Ureter (tissue), 1 donor: ENCODE measurements at regions not wholly inside any gene's neighbourhood (a gene's known extent, or its start where the extent isn't known, plus 50 kb on each side); places are given as distances from the start of the nearest gene placed in this dataset.
"Not testable (repeated sequence)": the region's sequence is repeated elsewhere in the genome, so short reads cannot be mapped to it uniquely, and the experiment has no call there.

ENCODE experiments used
- DNase-seq: peaks from one replicate; pipeline ENCODE4 v3.0.0-alpha.2; 2020; ENCODE audit warnings: low spot score
- donor health status: DM: yes; HTN: yes; CAD: no.

- DNase-seq, result no peak
Measured at GRCh38 chr12:24361877-24362580, 412.6 kb upstream of the SOX5 start.

- DNase-seq, result no peak
Measured at GRCh38 chr12:24360907-24361306, 411.4 kb upstream of the SOX5 start.

GRCh38 chr12:24360461-24360860 is 411.0 kb upstream of the SOX5 start:
- no peak for DNase-seq

- no peak for DNase-seq
Measured at GRCh38 chr12:24360057-24360456, 410.6 kb upstream of the SOX5 start.

GRCh38 chr12:24359418-24359817 is 409.9 kb upstream of the SOX5 start:
- DNase-seq, result no peak

- DNase-seq, result no peak
Measured at GRCh38 chr12:24356240-24356804, 406.9 kb upstream of the SOX5 start.

GRCh38 chr12:24352363-24352762 is 402.9 kb upstream of the SOX5 start:
- no peak for DNase-seq

GRCh38 chr12:24349051-24349799 is 399.8 kb upstream of the SOX5 start:
- DNase-seq, result no peak

GRCh38 chr12:24348180-24348579 is 398.7 kb upstream of the SOX5 start:
- DNase-seq, result not testable (repeated sequence)

GRCh38 chr12:24328261-24328660 is 378.8 kb upstream of the SOX5 start:
- no peak for DNase-seq

- DNase-seq, result no peak
Measured at GRCh38 chr12:24325331-24325730, 375.9 kb upstream of the SOX5 start.

GRCh38 chr12:24307716-24308335 is 358.4 kb upstream of the SOX5 start:
- no peak for DNase-seq

- DNase-seq, result no peak
Measured at GRCh38 chr12:24307153-24307552, 357.7 kb upstream of the SOX5 start.

GRCh38 chr12:24306001-24306400 is 356.5 kb upstream of the SOX5 start:
- no peak for DNase-seq

GRCh38 chr12:24304285-24304684 is 354.8 kb upstream of the SOX5 start:
- DNase-seq, result no peak

- no peak for DNase-seq
Measured at GRCh38 chr12:24302708-24303107, 353.2 kb upstream of the SOX5 start.

- DNase-seq, result no peak
Measured at GRCh38 chr12:24297516-24297915, 348.0 kb upstream of the SOX5 start.

- DNase-seq, result no peak
Measured at GRCh38 chr12:24293549-24293948, 344.1 kb upstream of the SOX5 start.

- no peak for DNase-seq
Measured at GRCh38 chr12:24287963-24288362, 338.5 kb upstream of the SOX5 start.

- DNase-seq, result no peak
Measured at GRCh38 chr12:24285448-24285847, 336.0 kb upstream of the SOX5 start.

GRCh38 chr12:24281341-24281740 is 331.9 kb upstream of the SOX5 start:
- DNase-seq, result no peak

- no peak for DNase-seq
Measured at GRCh38 chr12:24280056-24280842, 330.8 kb upstream of the SOX5 start.
